ENCODE measurements at regions not wholly inside any gene's neighbourhood (a gene's known extent, or its start where the extent isn't known, plus 50 kb on each side); places are given as distances from the start of the nearest gene placed in this dataset.

DNA sequence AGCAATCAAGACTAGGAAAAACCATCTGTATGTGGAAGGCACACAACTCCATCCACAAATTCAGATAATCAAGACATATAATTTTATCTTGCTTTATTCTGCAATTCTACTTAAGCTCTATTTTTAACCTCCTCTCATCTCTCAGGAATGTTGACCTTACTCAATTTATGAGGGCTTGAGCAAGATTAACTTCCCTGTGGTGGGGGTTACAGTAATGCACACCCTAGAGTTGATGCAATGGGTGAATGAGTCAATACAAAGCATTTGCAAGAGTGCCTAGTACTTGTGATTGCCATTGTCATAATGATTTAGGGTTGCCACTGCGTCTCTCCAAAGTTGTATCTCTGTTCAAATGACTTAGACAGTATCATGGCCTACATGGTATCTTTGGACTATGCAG lies 1598.4 kb upstream of the TMEM132C start:
- Histone ChIP-seq H3K56ac (replicated peaks; ENCODE audit: insufficient read length, low read depth, low read length) (no peak overlapping the region), H3K9me3 (ENCODE audit: insufficient read depth in 2 of 2, low read depth in 1 of 2, low read length in 1 of 2) (no peaks in the 10 kb centered on the region), H2AK5ac (ENCODE audit: low read depth, low read length) (no peak overlapping the region), H3K79me1 (ENCODE audit: low read depth, low read length) (no peaks in the 10 kb centered on the region), H2BK12ac (ENCODE audit: low read depth, low read length) (no peak overlapping the region), H3K27ac (ENCODE audit: low read depth, low read length) (no peak overlapping the region), H4K5ac (ENCODE audit: insufficient read length, low read depth, low read length) (no peak overlapping the region), H3K23me2 (ENCODE audit: low read depth, low read length) (no peaks in the 10 kb centered on the region), H2BK20ac (ENCODE audit: low read length) (no peak overlapping the region), H2BK5ac (ENCODE audit: low read depth, low read length) (no peak overlapping the region), H3K36me3 (ENCODE audit: control insufficient read depth in 2 of 4, insufficient read depth in 4 of 4, low read length in 3 of 4) (no peaks in the 10 kb centered on the region), H4K20me1 (replicated peaks in 1 of 2; ENCODE audit: control insufficient read depth in 1 of 2, insufficient read depth in 2 of 2, low read length in 2 of 2) (no peaks in the 10 kb centered on the region), H3K79me2 (ENCODE audit: control insufficient read depth in 1 of 2, insufficient read depth in 2 of 2, low read length in 2 of 2) (no peaks in the 10 kb centered on the region), H4K91ac (replicated peaks; ENCODE audit: insufficient read length, low read length) (no peak overlapping the region), H3K4me2 (ENCODE audit: insufficient read depth in 1 of 2, low read depth in 2 of 2, low read length in 2 of 2) (no peak overlapping the region), H3K4ac (replicated peaks; ENCODE audit: insufficient read length, low read depth, low read length) (no peak overlapping the region), H3K23ac (ENCODE audit: insufficient read length) (no peak overlapping the region), H3K4me1 (replicated peaks in 1 of 4; ENCODE audit: control insufficient read depth in 3 of 4, insufficient read depth in 4 of 4, low read length in 3 of 4) (no peaks in the 10 kb centered on the region), H2AFZ (ENCODE audit: low read length) (no peak overlapping the region), H3K9ac (replicated peaks in 1 of 4; ENCODE audit: extremely low read depth in 1 of 4, low read depth in 3 of 4, low read length in 3 of 4) (no peak overlapping the region), H2BK120ac (replicated peaks; ENCODE audit: low read depth, low read length) (no peak overlapping the region), H2BK15ac (ENCODE audit: low read length) (no peak overlapping the region), H3K18ac (ENCODE audit: extremely low read depth, low read length) (no peak overlapping the region), H3K4me3 (ENCODE audit: extremely low read depth in 1 of 4, insufficient read depth in 2 of 4, low read depth in 3 of 4, low read length in 4 of 4) (no peak overlapping the region), H3K27me3 (replicated peaks in 1 of 4; ENCODE audit: control insufficient read depth in 3 of 4, extremely low read depth in 1 of 4, insufficient read depth in 3 of 4, low read length in 3 of 4) (no peaks in the 10 kb centered on the region), H3K14ac (ENCODE audit: insufficient read length) (no peak overlapping the region), H4K8ac (ENCODE audit: extremely low read depth, insufficient read depth, low read length) (no peak overlapping the region)
- 100% methylated on average over 1 of the region's 1 CpG; no CpG with 5 or more reads in 1 of the 2 experiments for WGBS, 2 experiments (ENCODE audit: extremely low coverage in 1 of 2, insufficient coverage in 1 of 2, insufficient read length in 1 of 2, insufficient replicate concordance in 2 of 2, low coverage in 1 of 2, low lambda C conversion rate in 2 of 2, missing lambda C conversion rate in 1 of 2)
- TF ChIP-seq YY1 (IDR thresholded peaks at IDR 0.05; ENCODE audit: low read depth, low read length) = no peak
- no peak for TF ChIP-seq CHD2 (IDR thresholded peaks at IDR 0.05; ENCODE audit: low read length)
- no peak for TF ChIP-seq CBX8 (IDR thresholded peaks at IDR 0.05; ENCODE audit: borderline replicate concordance, low read depth, low read length)
- TF ChIP-seq BRCA1 (IDR thresholded peaks at IDR 0.05; ENCODE audit: low read depth, low read length) = no peak
- TF ChIP-seq, protein P1, sequence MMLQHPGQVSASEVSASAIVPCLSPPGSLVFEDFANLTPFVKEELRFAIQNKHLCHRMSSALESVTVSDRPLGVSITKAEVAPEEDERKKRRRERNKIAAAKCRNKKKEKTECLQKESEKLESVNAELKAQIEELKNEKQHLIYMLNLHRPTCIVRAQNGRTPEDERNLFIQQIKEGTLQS (IDR thresholded peaks at IDR 0.05; ENCODE audit: insufficient read depth, low read depth, low read length) = no peak
- no peak for TF ChIP-seq CHD1 (IDR thresholded peaks at IDR 0.05; ENCODE audit: low read depth, low read length)
- no peak for TF ChIP-seq EGR1 (IDR thresholded peaks at IDR 0.05; ENCODE audit: borderline replicate concordance, low read depth, low read length)
- POLR2A ChIA-PET (ENCODE audit: partially characterized antibody) = no interaction called here
- DNase-seq (ENCODE audit: low read depth in 1 of 2, low spot score in 2 of 2) (no peak), FAIRE-seq (no peak)
- CTCF ChIA-PET (ENCODE audit: partially characterized antibody) = interaction anchor here (1.1 kb wide), 1 partner anchor 599 kb away, joined by 3 read pairs; no protein-coding TSS in a partner anchor
